Activated CD4-positive, CD25-positive, alpha-beta regulatory T cell treated with anti-CD3 and anti-CD28 coated beads, Interleukin-2, amount 50 U/mL, for 24 hours (primary cell): ENCODE measurements at regions not wholly inside any gene's neighbourhood (a gene's known extent, or its start where the extent isn't known, plus 50 kb on each side); places are given as distances from the start of the nearest gene placed in this dataset.
A peak's percentile ranks its signal among the peaks of the same experiment; 100 is the strongest.
"Not testable (repeated sequence)": the region's sequence is repeated elsewhere in the genome, so short reads cannot be mapped to it uniquely, and the experiment has no call there.

Source experiments
- ATAC-seq, 2 donors: fragments of 150-1000 bp; cut with Tn5 transposase; one replicate each; pipeline ENCODE4 v1.10.0; 2021; ENCODE audit warnings: mild to moderate bottlenecking in 1 of 2, moderate library complexity in 1 of 2

DNA sequence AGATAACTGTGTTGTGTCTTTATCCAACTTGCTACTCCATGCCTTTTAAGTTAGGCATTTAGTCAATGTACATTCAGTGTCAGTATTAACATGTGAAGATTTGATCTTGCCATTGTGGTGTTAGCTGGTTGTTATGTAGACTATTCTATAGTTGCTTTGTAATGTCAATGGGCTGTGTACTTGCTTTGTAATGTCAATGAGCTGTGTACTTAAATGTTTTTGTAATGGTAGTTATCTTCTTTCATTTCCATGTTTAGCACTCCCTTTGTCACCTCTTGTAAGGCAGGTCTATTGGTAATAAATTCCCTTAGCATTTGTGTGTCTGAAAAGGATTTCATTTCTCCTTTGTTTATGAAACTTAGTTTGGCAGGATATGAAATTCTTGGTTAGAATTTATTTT is 53.4 kb downstream of the MC4R start:
- no peak for ATAC-seq

DNA sequence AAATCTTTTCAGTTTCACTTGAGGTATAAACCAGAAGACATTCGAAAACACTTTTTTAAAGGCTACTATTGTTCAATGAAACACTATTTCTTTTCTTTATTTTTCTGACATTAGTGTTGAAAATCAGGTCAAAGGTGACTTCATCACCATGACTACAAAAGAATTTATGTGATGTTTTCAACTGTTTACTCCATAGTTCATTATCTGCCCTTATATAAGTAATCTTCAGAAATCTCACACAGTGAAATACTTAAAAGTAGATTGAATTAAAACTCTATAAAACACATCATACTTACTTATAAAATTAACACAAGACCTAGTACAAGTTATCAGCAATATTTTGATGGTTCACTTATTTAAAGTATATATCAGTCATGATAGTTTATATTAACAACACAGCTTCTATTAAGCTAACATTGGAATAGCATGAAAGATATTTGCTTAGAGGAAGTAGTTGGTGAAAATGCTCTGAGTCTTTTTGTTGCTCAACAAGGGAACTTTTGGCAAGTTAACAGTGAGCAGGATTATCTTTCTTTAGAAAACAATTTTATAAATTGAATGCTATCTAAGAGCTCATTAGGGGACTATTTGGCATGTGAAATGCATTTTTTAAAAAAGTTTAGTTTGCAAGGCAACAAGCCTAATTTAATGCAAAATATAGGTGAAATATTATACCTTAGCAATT is 60.8 kb downstream of the MC4R start:
- ATAC-seq = no peak

DNA sequence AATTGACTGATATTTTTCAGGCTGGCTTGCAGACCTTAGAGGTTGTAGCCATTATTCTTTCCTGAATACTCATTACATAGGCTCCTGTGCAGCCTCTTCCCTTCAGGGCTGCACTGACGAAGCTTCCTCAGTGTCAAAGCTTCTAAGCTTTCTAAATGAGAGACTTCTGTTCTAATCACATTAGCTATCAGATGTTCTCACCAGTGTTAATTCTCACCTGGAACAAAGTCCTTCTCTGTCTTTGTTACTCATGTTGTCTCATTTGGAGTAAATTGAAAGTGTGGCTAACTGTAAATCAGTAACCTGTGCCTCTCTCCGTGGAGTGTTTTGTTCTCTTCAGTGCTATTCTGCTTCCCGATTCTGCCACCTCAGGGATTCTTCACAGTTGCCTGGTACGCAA is 76.9 kb downstream of the MC4R start:
- ATAC-seq = no peak

DNA sequence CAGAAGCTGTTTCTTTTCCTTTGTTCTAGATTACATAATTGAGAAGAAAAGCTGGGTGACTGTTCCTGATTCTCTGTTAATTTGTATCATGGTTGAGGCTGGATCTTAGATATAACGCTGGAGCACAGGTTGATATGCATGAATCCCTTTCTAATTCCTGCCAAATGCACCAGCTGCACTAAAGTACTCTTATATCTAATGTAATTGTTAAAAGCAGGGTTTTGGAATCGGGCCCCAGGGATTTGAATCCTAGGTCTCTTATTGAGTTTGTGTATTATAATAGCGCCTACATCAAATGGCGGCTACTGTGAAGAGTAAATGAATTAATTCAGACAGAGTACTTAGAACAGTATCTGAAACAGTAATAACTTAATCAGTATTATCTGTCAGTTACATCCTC is 80.4 kb downstream of the MC4R start:
- no peak for ATAC-seq

DNA sequence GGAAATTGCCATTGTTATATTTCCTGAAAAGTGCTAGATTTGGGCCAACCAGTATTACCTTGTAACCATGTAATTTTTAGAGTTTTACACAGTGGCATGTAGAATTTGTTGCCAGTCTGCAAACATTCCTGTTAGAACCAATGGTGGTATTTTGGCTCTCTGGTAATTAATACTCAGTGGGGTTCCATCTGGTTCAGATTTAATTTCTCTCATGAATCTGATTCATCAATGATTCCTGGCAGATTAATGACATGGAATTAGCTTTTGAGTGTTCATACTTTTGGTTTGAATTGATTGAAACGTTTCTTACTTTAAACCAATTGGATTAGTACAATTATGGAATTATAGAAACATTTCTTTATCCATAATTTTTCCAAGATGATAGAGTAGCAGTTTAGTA is 93.2 kb downstream of the MC4R start:
- ATAC-seq = no peak

DNA sequence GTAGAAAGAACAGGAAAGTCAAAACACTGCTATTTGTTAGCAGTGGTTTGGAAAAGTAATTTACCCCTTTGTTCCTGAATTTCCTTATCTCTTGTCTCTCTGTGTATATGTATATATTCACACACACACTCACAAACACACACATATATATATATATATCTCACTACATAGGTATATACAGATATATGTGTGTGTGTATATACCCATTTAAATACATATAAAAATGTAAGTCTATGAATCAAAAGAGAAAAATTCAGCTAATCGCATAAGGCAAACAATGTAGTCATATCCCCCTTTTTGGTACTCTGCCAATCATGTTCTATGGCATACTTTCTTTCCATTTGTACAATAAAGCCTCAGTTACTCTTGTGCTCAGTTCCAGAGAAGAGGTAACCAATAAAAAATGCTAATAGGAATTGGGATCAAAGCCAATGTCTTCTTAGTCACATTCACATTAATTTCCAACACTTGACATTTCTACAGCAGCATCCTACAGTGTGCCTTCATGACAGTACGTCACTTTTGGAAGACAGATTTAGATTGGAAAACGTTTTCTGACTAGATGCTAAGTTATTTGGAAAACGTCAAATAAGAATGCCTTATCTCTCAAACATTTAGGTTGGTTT is 94.6 kb downstream of the MC4R start:
- no peak for ATAC-seq

DNA sequence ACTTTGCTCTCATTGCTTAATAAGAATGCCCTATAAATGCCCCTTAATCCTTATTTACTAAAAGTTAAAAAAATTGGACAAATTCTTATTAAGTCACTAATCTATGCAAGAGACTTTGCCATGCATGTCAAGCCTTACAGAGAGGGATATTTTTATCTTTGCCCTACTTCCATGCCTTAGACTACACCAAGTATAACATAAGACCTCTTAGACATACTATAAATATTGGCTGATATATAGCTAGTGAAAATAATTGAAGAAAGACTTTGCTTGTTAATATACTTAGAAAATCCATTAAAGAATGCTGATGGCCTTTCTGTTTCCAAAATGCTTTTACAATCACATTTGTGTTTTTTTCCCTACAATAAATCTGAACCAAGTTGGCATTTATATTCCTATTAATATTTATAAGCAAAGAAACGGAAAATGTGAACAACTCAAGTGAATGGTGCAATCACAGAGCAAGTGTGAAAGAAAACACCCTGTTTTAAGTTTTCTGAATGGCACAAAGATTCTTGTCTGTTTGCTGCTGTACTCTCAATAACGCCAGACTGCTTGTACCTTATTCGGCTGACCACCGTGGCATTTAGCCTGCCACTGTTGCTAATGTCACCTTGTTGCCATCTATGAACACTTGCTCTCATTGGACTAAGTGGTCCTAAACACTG is 105.0 kb downstream of the MC4R start:
- no peak for ATAC-seq

DNA sequence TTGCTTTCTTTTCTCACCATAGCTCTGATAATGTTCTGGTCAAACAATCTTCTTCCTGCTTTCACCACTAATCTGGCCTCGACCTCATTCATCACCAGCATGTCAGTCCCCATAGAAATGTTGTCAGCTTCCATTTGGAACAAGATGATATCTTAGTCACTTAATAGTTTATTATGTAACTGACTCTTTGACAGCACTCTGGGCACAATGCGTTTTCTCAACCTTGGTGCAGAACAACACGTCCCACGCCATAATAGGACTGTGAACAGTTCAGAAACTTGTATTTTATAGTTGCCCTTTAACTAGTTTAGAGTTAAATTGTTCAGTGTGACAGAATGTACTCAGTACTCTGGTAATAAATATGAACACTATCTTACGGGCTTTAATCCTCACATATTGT is 106.0 kb downstream of the MC4R start:
- ATAC-seq = peak in 1 of 2 donors; percentile 27

DNA sequence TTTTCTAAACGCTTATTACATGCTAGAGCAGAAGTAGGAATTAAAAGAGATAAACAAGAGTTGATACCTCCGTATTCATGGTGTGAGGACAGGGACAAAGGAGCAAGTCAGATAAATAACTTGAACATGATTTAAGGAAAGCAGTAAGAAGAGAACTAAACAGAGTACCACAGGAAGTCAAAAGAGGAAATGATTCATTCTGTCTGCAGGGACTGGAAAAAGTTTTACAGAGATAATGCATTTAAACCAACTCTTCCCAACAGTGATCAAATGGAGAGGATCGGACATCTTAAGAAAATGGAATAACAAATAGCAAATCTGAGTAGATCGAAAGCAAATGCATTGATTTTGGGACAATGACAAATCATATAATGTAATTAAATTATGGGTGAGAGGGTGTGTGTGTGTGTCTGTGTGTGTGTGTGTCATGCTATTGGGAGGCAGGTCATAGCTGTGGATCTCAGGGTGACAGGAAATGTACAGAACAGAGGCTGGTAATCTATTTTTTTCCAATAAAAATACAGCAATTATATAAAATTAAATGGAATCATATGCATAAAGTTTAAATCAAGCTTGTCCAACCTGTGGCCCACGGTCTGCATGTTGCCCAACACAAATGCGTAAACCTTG is 113.4 kb downstream of the MC4R start:
- ATAC-seq = no peak

DNA sequence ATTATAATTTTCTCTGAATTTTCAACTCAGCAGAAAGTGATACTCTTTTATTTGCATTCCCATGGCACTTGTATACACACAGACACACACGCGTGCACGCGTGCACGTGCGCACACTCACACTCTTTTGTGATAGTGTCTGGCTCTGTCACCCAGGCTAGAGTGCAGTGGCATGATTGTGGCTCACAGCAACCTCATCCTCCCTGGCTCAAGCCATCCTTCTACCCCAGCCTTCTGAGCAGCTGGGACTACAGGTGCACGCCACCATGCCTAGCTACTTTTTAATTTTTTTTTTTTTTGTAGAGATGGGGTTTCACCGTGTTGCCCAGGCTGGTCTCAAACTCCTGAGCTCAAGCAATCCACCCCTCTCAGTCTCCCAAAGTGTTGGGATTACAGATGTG is 123.2 kb downstream of the MC4R start:
- no peak for ATAC-seq

DNA sequence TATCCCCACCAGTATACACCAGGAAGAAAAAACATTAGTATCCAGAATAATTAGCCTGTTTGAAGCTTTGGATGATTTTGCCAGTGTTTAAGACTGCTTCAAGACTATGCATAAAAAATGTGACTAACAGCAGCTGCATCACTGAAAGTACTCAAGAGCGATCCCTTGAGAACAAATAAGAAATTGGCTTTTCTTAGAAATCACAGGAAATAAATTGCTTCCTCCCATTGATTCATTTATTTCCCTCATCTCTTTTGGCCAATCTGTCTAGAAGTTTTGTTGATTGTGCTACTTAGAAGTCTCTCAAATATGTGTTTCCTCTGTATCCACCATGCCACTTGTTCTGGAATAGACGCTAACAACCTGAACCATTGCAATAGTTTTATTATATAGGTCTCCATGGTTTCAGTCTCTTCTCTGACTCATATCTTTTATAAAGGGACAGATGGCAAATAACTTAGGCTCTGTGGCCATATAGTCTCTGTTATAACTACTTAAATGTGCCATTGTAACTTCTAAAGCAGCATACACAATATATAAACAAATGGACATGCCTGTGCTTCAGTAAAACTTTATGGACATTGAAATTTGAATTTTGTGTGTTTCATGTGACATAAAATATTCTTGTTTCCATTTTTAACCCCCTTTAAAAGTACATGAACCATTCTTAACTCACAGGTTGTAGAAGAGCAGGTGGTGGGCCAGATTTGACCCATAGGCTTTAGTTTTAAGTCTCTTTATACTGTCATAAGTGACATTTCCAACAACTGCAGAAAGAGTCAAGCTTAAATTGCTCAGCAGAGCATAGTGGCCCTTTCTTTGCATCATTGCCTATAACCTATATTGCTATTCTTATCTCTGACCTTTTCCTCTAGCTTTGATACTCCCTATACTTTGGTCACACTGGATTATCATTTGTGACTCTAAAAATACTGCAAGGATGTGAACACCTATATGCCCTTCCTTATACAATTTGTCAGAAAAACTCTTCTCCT is 123.9 kb downstream of the MC4R start:
- ATAC-seq = no peak

DNA sequence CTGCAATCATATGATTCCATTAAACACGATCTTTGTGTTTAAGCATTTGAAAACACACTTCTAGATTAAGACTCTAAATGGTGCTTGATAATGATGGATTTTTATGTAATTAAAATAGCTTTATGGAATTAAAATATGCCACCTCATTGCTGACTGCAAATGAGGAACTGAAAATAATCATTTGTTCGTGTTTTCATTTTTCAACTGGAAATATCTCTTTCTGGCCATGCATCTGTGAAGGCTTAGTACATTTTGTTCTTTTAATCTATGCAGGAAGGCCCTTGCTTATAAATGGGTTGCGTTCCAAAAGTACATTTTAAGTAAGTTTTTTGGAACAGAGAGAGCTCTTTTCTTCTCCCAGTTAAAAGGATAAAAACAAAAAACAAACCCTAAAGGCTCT is 125.5 kb downstream of the MC4R start:
- no peak for ATAC-seq

DNA sequence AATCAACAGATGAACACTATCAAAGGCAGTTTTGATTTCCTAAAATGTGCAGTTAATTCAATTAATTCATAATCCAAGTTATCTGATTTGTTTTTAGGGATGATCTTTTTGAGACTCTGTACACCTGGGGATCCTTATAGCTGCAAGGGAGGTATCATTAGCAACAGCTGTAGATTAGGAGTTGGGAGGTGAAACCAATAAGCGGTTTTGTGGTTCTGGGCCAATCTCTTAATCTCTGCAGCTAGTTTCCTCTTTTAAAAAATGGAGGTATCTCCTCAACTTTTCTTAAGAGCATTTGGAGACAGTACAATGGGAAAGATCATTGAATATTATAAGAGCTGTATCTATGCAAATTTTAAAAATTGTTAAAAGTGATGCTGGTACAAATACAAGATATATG is 126.0 kb downstream of the MC4R start:
- ATAC-seq = no peak

DNA sequence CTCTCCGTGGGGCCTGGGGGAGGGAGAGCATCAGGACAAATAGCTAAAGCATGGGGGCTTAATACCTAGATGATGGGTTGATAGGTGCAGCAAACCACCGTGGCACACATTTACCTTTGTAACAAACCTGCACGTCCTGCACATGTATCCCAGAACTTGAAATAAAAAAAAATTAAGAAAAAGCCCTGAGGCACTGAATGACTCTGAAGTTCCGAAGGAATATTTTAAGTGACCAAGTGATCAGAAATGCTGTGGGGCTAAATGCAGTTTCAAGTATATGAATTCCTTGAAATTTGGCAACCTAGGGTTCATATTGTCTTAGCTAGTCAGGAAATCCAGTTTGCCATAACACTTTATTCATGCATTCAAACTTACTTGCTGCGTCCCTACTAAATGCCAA is 127.5 kb downstream of the MC4R start:
- ATAC-seq = no peak

DNA sequence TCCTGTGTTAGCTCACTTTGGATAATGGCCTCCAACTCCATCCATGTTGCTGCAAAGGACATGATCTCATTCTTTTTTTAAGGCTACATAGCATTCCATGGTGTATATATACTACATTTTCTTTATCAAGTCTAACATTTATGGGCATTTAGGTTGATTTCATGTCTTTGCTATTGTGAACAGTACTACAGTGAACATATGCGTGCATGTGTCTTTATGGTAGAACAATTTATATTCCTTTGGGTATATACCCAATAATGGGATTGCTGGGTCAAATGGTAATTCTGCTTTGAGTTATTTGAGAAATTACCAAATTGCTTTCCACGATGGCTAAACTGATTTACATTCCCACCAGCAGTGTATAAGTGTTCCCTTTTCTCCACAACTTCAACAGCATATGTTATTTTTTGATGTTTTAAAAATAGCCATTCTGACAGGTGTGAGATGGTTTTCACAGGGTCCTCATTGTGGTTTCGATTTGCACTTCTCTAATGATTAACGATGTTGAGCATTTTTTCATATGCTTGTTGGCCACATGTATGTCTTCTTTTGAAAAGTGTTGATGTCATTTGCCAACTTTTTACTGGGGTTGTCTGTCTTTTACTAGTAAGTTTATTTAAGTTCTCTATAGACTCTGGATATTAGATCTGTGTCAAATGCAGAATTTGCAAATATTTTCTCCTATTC is 133.4 kb downstream of the MC4R start:
- ATAC-seq = not testable (repeated sequence)

DNA sequence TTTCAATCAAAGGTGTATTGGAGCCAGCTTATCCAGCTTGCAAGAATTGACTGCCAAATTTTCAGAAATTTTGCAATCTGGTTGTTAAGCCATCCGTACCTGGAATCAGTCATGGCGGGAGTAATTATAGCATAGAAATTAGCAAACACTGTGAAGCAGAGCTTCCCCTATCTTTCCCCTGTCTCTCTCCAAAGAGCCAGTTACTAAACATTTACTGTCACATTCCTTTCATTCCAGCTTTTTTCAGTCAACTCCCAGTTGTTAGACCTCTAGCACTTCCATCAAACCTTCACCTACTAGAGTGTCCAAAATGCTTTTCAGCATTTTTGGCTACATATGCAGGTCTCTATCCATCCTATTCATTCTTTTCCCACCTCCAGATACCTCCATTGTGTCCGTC is 137.4 kb downstream of the MC4R start:
- ATAC-seq = no peak

DNA sequence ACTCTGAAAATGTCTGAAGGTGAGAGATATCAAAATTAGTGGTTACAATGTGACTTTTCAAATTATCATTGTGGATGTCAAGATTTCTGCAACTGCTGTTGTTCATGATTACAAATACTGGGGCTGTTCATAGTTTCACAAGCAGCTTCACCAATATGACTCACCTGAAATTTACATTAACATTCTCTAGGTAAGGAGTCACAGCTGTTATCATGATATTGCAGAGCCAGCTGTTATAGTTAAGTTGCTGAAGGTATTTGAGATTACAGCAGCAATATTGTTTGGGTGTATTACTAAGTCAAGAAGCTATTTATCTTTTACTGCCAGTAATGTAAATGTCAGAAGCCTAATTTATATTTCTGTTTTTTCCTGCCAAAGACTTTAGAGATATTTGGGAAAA is 140.0 kb downstream of the MC4R start:
- ATAC-seq = no peak

DNA sequence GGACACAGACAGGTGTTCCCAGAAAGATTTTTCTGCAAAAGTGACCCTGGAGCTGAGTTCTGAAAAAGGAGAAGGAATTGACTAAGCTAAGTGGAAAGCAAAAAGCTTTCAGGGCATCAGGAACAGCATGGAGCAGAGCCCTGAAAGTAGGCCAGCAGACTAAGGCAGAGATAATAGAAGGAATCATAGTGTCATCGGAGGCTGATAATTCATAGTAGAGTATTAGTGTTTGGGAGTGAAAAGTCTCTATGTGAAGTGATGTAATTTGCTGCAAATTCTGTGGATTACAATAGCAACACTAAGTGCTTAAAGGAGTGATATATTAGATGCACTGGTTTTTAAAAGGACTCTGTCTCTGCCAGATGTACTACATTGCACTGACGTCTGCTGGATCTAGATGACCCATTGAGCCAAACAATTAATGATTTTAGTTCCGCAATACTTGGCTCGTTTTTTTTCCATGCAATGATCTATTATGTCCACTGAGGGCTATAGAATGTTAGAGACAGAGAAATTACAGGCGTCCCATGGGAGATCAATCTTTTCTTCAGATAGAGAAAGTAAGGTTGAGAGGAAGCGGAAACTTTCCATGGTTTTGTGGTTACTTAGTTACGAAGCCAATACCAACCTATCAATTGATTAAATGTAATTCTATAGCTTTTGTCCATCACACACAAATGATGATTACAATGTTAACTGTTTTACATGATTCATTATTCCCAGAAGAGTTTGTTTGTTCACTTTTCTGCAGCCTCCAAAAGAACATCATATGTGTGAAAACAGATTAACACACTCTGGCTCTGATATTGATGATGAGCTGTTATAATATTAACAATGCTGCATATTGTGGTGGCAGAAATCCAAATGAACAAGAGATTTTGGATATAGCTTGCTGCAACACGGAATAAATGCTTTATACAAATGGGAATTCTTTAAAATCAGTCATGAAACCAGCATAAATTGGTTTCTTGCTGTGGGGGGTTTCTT is 143.7 kb downstream of the MC4R start:
- ATAC-seq = no peak

DNA sequence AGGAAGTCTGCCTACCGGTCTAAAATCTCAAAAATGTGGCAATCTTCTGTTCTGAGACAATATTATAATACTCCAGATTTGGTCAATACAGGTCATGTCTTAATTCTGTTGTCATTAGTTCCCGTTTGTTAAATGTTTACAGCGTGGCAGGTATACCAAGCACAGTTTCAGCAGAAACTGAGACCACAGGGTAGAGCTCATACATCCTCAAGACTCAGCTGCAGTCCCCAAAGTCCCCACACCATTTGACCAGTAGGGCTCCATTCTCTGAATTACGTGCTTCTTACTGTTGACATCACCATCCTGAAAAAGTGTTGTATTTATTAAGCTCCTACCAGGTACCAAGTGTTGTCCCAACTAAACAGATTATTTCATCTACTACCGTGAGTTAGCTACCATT is 157.1 kb downstream of the MC4R start:
- no peak for ATAC-seq

DNA sequence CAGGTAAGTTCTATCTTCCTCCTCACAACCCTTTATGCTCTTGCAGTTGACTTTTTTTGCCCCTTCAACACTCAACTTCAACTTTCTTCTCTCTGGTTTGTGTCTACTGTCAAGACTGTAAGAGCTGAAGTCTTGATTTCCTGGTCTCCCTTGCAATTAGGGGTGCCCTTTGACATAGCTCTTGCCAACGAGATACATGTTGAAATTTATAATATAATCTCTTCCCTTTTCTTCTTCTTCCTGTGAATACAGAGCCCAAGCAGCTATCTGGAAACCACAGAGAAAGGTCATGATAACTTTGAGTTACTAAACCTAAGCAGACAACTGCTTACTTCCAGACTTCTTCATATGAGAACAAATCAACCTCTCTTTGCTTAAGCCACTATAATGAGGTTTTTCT is 163.5 kb downstream of the MC4R start:
- no peak for ATAC-seq

DNA sequence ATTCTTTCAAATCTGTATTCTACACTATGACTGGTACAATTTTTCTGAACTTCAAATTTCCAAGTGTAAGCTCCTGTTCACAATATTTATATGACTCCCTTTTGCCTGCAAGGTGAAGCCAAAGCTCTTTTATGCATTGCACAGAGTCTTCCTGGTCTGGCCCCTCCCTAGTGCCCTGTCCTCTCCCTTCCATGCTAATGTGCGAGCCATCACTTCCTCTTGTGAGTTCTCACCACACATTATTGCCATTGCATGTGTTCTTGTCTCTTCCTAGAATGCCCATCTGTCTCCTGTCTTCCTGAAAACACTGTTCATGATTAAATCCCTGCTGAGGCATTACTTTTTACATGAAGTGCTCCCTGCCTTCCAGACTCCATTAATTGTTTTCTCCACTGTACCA is 169.9 kb downstream of the MC4R start:
- no peak for ATAC-seq
